NOMO-1 treated with DMSO at 0.1 percent for 48 hours (cell line): ENCODE measurements at regions not wholly inside any gene's neighbourhood (a gene's known extent, or its start where the extent isn't known, plus 50 kb on each side); places are given as distances from the start of the nearest gene placed in this dataset.
"Not testable (repeated sequence)": the region's sequence is repeated elsewhere in the genome, so short reads cannot be mapped to it uniquely, and the experiment has no call there.

Experiments used
- DNase-seq: peaks from one replicate; lab custom pipeline; 2025; ENCODE audit not compliant: unreplicated experiment; lab: John Stamatoyannopoulos, UW

- no peak for DNase-seq
Observed at GRCh38 chr11:81339521-81339920, 1394.1 kb downstream of the FAM181B start.

DNA sequence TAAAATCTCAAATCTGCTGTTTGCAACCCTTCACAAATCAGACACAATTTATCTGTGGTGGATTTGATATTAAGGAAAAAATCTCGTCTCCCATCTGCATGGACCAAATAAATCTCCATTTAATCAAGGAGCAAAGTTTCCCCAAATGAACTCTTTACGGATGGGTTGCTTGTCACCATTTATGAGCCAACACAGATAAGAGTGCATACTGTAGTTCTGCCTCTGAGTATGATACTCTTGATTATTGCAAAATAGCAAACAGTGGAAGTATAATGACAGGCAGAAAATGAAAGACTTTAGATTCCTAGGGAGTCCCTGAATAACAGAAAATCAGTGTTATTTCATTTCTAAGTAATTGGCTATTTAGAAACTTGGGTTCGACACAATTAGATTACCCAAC, 1395.9 kb downstream of the FAM181B start:
- no peak for DNase-seq

- DNase-seq, result no peak
Observed at GRCh38 chr11:81332276-81332675, 1401.4 kb downstream of the FAM181B start.

DNA sequence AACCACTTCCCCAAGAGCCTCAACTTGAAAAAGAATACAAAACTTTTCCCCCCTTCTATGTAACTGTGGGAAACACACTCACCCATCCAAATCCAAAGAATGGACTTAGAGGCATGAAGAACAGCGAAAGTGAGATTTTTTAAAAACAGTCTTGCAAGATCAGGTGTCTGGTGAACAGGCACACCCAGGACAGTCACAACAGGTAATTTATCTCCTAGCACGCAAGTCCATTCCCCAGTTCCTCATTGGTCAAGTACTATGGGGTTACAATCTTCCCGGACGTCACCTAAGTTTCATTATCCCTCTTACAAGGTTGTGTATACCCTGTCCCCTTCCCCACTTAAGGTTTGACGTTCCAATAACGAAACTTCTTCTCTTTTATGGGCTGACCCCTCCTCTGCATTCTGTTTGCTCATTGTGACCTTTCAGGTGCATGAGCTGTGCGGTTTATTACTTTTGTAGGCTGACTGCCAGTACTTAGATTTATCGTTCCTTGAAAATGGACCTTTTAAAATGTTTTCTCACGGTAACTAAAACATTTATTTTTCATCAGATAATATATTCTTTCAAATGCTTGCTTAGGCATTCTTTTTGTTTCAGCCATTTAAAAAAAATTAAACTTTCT, 1401.9 kb downstream of the FAM181B start:
- DNase-seq, result no peak

- DNase-seq, result no peak
Observed at GRCh38 chr11:81331088-81331487, 1402.6 kb downstream of the FAM181B start.

DNA sequence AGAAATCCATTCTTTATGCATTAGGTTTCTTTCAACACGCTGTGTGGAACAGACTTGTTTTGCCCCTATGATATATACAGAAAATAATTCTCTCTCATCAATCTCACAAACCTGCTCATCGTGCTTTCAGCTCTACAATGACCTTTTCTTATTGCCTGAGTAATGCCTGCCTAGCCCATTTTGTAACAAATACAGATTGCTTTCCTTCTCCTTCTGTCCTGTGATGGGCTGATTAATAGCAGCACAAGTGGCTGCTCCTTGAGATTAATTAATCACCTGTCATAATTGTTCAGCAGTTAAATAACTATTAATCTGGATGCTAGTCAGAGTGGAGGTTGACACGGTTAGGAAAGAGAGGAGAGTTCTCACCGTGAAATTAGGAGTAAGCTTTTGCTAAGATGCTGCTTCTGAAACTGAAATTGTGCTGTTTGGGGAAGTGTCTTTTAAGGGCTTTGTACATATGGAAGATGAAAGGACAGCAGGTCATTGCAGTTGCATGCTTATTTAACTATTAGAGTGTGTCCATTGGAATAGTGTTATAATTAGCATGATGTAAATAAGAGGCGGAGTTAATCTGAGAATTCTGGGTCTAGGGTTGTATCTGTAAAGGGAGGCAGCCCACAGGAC, 1430.5 kb downstream of the FAM181B start:
- no peak for DNase-seq

DNA sequence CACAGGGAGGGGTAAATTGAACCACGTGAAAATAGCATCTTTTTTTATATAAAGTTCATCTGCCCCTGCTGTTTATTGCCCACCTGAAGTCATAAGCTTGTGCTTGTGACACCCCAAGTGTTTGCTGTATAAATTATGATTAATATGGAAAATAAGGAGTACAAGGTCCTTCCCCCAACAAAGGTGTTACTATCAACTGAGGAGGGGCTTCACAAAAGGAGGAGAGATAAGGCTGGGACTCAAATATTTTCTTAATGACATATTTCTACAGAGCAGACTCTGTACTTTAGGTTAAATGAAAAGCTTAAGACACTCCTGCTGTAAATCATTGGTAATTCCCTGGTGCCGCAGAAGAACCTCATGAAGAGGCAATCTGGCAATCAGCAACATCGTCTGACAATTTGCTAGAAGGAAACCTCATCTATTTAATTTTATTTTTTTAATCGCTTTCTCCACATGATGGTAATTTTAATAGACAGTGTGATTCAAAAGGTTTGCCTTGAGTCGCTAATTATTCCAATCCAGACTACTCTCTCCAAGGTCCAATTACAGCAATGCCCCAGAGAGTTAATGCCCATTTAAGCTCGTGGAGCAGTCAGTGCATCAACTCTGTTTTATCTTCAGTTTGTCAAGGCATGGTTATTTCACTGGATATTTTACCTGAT, 1432.4 kb downstream of the FAM181B start:
- DNase-seq, result no peak

GRCh38 chr11:81286959-81287358, 1446.7 kb downstream of the FAM181B start:
- no peak for DNase-seq

GRCh38 chr11:81286550-81286949, 1447.1 kb downstream of the FAM181B start:
- no peak for DNase-seq

DNA sequence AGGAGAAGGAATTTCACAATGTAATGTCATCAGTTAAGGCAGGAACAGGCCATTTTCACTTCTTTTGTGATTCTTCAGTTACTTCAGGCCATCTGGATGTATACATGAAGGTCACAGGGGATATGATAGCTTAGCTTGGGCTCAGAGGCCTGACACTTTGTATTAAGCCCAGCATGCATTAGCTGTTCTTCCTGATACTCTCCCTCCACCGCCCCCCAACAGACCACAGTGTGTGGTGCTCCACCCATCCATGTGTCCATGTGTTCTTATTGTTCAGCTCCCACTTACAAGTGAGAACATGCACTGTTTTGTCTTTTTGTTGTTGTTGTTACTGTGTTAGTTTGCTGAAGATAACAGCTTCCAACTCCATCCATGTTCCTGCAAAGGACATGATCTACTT, 1453.4 kb downstream of the FAM181B start:
- DNase-seq, result not testable (repeated sequence)

- DNase-seq, result no peak
Observed at GRCh38 chr11:81278991-81279390, 1454.7 kb downstream of the FAM181B start.

DNA sequence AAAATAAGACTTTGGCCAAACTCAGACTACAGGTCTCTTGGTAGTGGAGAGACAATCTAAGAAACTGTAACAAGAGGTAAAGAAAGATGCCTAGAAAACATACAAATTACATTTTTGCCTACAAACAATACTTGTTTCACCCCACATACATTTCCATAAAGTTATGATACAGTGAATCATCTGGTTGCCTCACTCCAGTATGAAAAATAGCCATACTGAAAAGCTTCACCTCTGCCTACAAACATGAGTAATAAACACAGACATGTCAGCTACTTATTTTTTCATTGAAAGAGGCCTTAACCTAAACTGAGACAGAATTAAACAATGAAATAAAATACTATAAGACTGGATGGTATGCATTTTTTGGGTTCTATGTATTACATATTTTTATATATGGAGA, 1463.0 kb downstream of the FAM181B start:
- DNase-seq, result no peak

- no peak for DNase-seq
Observed at GRCh38 chr11:81267246-81267645, 1466.4 kb downstream of the FAM181B start.

DNA sequence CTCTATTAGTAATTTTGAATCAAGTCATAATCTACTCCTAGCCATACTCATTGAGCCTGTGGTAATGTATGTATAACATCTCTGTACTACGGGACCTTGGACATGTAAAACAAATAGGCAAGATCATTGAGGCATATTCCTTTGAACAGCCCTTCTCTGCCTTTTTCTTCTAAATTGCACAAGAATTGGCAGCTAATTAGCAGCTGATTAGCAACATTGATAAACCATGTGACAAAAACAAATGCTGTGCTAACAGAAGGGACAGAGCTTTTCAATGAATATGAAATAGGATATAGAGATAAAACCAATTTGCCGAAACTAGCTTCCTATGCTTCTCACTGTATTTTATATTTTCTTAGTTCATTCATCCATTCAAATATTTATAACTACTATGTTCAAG, 1474.2 kb downstream of the FAM181B start:
- no peak for DNase-seq

DNA sequence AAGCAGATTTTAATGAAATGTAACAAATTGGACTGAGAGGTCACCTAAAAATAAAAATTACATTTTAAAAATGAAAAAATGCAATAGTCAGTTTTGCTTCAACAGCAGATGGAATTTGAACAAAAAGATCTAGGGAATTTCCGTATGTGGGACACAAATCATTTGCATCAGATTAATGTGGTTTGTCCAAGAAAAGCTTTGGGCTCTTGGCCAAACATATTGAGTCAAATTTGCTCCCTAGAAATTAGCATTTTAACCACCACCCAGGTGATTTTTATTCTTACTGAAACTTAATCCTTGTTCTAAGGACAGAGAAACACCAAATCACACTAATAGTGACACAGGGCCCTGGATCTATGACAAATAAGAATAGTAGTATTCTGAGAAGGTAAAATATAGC, 1477.8 kb downstream of the FAM181B start:
- DNase-seq, result no peak

DNA sequence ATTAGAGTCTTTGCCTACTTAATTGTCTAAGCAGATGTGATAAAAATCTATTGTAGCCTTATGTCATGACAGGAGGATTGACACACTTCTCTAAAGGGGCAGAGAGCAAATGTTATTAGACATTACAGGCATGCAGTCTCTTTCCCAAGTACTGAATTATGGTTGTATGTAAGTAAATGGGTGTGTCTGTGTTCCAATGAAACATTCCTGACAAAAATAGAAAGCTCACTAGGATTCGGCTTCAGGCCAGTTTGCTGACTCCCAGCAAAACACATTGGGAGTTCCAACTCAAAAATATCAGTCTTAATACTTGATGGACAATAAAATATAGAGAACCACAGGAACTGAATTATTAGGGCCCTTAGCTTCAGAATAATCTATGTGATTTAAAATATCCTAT, 1480.4 kb downstream of the FAM181B start:
- DNase-seq, result no peak

DNA sequence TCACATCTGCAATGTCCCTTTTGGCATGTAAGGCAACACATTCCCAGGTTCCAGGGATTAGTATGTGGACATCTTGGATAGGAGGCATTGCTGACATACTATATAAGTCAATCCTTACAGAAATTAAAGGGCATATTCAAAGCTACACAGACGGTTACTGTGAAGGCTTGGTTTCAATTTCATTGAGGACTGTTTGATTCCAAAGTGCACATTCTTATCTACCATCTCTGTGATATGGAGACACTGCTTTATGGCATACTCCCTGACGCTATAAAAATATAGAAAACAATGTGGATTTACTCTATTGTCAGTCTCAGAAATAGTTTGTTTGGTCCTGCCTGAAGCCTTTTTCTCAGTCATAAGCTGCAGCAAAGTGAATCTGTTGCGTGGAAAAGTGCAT, 1486.7 kb downstream of the FAM181B start:
- DNase-seq, result no peak

DNA sequence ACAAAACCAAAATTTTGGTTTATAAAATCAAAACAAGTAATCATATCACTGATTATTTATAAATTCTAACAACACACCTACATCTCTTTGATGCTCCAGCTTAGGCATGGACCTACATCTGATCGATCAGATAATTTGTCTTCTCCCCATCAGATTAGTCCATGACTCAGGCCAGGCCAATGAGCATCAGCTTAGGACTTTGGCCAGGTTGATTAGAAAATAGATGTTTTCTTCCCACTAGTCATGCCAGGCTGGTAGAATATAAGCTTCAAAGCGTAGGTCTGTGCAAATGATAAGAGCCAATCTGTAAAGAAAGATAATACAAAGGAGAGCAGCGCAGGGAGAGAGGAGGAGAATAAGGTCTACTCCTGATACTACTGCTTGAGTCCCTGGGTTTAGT, 1487.9 kb downstream of the FAM181B start:
- DNase-seq, result no peak

DNA sequence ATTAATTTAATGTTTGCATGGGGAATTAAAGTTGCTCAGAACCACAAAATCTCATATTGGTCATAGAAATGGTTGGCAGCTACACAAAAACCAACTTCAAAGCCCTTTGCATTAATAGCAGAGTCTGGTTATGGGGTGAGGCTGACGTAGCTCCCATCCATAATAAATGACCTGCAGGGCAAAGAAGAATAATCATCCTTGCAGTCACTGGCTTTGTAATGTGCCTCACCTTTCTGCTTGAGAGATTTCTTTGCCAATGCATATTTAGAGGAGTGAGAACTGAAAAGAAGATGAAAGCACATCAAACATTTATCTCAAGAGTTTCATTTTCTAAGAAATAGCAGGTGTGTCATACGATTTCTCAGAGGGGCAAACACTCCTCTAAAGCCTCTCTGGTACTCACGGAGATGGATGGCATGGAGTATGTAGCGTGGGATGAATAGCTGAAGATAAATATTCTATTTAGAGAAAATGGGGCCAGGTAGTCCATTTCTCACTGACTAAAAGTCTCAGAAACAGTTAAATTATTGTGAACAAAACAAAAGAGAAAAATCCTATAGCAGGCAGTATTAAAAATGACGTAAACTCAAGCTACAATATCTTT, 1491.9 kb downstream of the FAM181B start:
- DNase-seq, result no peak

DNA sequence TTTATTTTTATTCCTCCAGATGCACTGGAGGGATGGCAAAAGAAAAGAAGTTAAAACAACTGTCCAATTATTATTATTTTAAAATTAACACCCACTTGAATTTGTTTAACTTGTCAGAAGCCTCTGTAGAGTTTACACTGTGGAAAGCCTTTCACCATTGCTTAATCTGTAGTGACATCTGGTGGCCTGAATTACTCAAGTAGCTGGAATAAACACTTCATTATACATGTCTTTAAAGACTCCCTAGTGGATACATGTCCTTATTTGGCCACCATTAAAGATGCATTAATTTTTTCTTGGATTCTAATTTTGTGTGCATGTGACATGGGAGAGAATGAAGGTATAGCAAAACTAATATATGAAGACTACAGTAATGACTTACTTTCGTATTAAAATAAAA, 1496.5 kb downstream of the FAM181B start:
- peak; percentile 50 for DNase-seq

- not testable (repeated sequence) for DNase-seq
Observed at GRCh38 chr11:81227409-81227808, 1506.3 kb downstream of the FAM181B start.

DNA sequence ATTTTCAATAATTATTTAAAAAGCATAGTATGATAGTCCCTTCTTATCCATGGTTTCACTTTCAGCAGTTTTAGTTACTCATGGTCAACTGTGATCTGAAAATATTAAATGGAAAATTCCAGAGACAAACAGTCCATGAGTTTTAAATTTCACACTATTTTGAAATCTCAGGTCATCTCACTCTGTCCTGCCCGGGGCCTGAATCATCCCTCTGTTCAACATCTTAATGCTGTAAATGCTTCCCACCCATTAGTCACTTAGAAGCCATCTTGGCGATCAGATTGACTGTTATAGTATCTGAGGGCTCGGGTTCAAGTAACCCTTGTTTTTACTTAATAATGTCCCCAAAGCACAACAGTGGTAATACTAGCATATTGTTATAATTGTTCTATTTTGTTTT, 1509.3 kb downstream of the FAM181B start:
- DNase-seq, result no peak
